ENCODE measurements at regions not wholly inside any gene's neighbourhood (a gene's known extent, or its start where the extent isn't known, plus 50 kb on each side); places are given as distances from the start of the nearest gene placed in this dataset.
A peak's percentile ranks its signal among the peaks of the same experiment; 100 is the strongest.

DNA sequence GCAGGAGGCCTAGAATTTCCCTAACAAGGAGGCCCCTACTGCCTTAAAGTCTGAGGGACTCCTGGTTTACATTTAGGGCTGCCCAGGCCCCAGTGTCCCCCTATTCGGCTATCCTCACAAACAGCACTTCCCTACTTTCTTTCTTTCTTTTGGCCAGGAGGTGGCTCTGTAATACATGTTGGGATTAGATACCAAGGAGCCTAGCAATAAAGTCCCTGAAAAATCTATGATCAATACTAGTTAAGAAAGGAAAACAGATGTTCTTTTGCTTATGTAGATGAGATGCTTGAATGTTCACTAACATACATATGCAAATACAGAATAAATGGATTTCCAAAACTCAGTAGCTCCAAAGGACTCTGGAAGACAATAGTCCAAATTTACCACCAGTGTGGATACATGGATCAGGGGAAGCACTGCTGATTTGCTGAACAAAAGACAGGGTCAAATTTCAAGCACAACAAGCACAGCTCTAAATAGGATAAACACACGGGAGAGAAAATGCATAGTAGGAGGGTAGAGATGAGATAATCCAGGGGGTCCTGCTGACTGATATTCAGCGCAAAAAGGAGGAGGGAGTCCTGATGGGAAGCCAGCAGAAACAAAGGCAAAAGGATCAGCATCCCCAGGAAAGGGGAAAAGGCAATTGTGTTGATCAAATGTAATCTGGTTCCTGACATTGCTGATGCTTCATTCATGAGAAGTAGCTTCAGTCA lies 240.0 kb downstream of the NUF2 start:
- TF ChIP-seq, protein P1, sequence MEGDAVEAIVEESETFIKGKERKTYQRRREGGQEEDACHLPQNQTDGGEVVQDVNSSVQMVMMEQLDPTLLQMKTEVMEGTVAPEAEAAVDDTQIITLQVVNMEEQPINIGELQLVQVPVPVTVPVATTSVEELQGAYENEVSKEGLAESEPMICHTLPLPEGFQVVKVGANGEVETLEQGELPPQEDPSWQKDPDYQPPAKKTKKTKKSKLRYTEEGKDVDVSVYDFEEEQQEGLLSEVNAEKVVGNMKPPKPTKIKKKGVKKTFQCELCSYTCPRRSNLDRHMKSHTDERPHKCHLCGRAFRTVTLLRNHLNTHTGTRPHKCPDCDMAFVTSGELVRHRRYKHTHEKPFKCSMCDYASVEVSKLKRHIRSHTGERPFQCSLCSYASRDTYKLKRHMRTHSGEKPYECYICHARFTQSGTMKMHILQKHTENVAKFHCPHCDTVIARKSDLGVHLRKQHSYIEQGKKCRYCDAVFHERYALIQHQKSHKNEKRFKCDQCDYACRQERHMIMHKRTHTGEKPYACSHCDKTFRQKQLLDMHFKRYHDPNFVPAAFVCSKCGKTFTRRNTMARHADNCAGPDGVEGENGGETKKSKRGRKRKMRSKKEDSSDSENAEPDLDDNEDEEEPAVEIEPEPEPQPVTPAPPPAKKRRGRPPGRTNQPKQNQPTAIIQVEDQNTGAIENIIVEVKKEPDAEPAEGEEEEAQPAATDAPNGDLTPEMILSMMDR (IDR thresholded peaks at IDR 0.05), result peak; percentile 20 to 50 (median 27)
- TF ChIP-seq POLR2A (IDR thresholded peaks at IDR 0.05), result no peak
